ENCODE measurements at regions not wholly inside any gene's neighbourhood (a gene's known extent, or its start where the extent isn't known, plus 50 kb on each side); places are given as distances from the start of the nearest gene placed in this dataset.
A peak's percentile ranks its signal among the peaks of the same experiment; 100 is the strongest.

DNA sequence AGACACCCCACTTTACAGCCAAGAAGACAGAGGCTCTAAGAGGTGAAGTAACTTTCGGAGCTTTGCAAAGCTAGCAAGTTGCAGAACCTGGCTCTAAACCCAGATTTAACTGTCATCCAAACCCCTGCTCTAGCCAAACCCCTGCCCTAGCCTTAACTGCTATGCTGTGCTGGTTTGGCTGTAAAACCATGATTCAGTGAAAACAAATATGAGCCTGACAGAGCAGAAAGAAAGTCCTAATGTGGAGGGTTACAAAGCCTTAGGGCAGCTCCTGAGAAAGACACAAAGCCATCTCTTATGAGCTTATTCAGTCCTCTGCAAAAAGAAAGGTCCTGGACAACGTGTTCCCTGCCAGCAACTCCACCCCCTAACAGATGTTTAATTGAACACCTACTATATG, 172.8 kb downstream of the KATNAL1 start:
- Histone ChIP-seq H3K9me3 (ENCODE audit: control insufficient read depth in 2 of 3, insufficient read depth in 1 of 3, low read length in 3 of 3) (no peaks in the 10 kb centered on the region), H3K27ac (ENCODE audit: low read depth in 2 of 2, low read length in 2 of 2) (no peak overlapping the region), H3K27me3 (ENCODE audit: control insufficient read depth, insufficient read depth, low read length) (no peaks in the 10 kb centered on the region), H3K4me3 (ENCODE audit: low read length in 3 of 3) (no peak overlapping the region), H3K36me3 (ENCODE audit: control insufficient read depth in 2 of 3, insufficient read depth in 3 of 3, low read length in 3 of 3) (no peaks in the 10 kb centered on the region), H3K9ac (ENCODE audit: low read length in 3 of 3) (no peak overlapping the region), H3K4me1 (ENCODE audit: control insufficient read depth in 2 of 3, insufficient read depth in 2 of 3, low read depth in 1 of 3, low read length in 3 of 3) (peaks cover 0 to 3% (median 0%) of the 10 kb centered on the region in 3 donors)
- TF ChIP-seq, protein P1, sequence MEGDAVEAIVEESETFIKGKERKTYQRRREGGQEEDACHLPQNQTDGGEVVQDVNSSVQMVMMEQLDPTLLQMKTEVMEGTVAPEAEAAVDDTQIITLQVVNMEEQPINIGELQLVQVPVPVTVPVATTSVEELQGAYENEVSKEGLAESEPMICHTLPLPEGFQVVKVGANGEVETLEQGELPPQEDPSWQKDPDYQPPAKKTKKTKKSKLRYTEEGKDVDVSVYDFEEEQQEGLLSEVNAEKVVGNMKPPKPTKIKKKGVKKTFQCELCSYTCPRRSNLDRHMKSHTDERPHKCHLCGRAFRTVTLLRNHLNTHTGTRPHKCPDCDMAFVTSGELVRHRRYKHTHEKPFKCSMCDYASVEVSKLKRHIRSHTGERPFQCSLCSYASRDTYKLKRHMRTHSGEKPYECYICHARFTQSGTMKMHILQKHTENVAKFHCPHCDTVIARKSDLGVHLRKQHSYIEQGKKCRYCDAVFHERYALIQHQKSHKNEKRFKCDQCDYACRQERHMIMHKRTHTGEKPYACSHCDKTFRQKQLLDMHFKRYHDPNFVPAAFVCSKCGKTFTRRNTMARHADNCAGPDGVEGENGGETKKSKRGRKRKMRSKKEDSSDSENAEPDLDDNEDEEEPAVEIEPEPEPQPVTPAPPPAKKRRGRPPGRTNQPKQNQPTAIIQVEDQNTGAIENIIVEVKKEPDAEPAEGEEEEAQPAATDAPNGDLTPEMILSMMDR (IDR thresholded peaks at IDR 0.05; ENCODE audit: borderline replicate concordance, extremely low read depth, insufficient read depth), result no peak
- intact Hi-C loops (cut with DNase I), result no loop called here
- FAIRE-seq, result no peak
- DNase-seq, result no peak

DNA sequence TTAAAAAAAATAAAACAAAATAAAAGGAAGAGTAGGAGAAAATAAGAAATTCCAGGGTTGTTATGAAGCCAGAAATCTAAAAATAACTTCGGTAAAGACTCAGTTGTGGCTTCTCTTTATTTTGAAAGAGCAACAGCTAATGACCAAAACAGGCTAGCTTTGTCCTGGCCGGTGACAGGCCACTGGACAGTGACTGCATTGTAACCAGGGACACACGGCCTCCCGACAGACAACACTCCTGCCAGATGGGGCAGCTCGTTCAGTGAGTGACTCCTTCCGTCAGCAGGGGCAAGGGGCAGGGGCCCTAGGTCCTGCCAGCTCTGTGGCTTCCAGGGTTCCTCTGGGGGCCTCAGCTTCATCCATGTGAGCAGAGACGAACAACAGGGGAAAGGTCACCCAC, 173.4 kb downstream of the KATNAL1 start:
- H3K36me3 ChIP-seq (ENCODE audit: control insufficient read depth in 2 of 3, insufficient read depth in 3 of 3, low read length in 3 of 3), result no peaks in the 10 kb centered on the region
- FAIRE-seq, result no peak
- TF ChIP-seq, protein P1 (IDR thresholded peaks at IDR 0.05; ENCODE audit: borderline replicate concordance, extremely low read depth, insufficient read depth), result no peak
- H3K9ac ChIP-seq (ENCODE audit: low read length in 3 of 3), result no peak overlapping the region
- peaks cover 0 to 3% (median 0%) of the 10 kb centered on the region in 3 donors for H3K4me1 ChIP-seq (ENCODE audit: control insufficient read depth in 2 of 3, insufficient read depth in 2 of 3, low read depth in 1 of 3, low read length in 3 of 3)
- intact Hi-C loops (cut with DNase I), result no loop called here
- DNase-seq, result peak in 2 of 5 donors; percentile 29 to 89
- H3K9me3 ChIP-seq (ENCODE audit: control insufficient read depth in 2 of 3, insufficient read depth in 1 of 3, low read length in 3 of 3), result no peaks in the 10 kb centered on the region
- no peaks in the 10 kb centered on the region for H3K27me3 ChIP-seq (ENCODE audit: control insufficient read depth, insufficient read depth, low read length)
- no peak overlapping the region for H3K27ac ChIP-seq (ENCODE audit: low read depth in 2 of 2, low read length in 2 of 2)
- H3K4me3 ChIP-seq (ENCODE audit: low read length in 3 of 3), result no peak overlapping the region

DNA sequence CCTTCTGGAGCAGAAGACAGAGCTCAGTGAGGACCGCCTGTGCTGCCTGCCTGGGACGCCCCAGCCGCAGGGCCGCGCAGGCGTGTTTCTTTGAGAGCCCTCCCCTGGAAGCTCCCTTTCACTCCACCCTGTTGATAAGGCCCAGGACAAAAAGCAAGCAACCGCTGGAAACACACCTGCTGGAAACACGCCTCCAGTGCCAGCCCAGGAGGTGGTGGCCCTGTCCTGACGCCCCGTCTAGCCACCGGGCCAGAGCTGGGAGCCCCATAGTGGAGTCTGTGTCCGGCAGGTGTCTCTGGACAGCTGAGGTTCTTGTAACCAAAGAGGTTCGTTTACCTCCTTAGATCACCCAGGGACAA, 173.8 kb downstream of the KATNAL1 start:
- no peak for DNase-seq
- H3K4me3 ChIP-seq (ENCODE audit: low read length in 3 of 3), result no peak overlapping the region

More for the DNA sequence above, 173.8 kb downstream of the KATNAL1 start:
- Histone ChIP-seq H3K27me3 (ENCODE audit: control insufficient read depth, insufficient read depth, low read length) (no peaks in the 10 kb centered on the region), H3K9ac (ENCODE audit: low read length in 3 of 3) (no peak overlapping the region), H3K27ac (ENCODE audit: low read depth in 2 of 2, low read length in 2 of 2) (no peak overlapping the region), H3K36me3 (ENCODE audit: control insufficient read depth in 2 of 3, insufficient read depth in 3 of 3, low read length in 3 of 3) (no peaks in the 10 kb centered on the region), H3K9me3 (ENCODE audit: control insufficient read depth in 2 of 3, insufficient read depth in 1 of 3, low read length in 3 of 3) (no peaks in the 10 kb centered on the region), H3K4me1 (ENCODE audit: control insufficient read depth in 2 of 3, insufficient read depth in 2 of 3, low read depth in 1 of 3, low read length in 3 of 3) (peaks cover 0 to 3% (median 0%) of the 10 kb centered on the region in 3 donors)
- TF ChIP-seq, protein P1 (IDR thresholded peaks at IDR 0.05; ENCODE audit: borderline replicate concordance, extremely low read depth, insufficient read depth), result no peak
- intact Hi-C loops (cut with DNase I), result no loop called here
- FAIRE-seq, result no peak

Data from kidney (tissue), 13 donors.